OCI-LY7 (cell line): ENCODE measurements at regions not wholly inside any gene's neighbourhood (a gene's known extent, or its start where the extent isn't known, plus 50 kb on each side); places are given as distances from the start of the nearest gene placed in this dataset.

ENCODE experiments used
- BruUV-seq: library from RNA; stranded (reverse); fragments of 400-500 nt; replicated peaks from 2 replicates; lab custom pipeline; 2021; lab: Mats Ljungman, UMichigan
- CTCF ChIA-PET: fragments of 300-600 bp; sonication (Branson Sonifier 250); formaldehyde crosslinking; loops from one replicate; lab custom pipeline; 2022; ENCODE audit warnings: antibody characterized with exemption; ENCODE audit not compliant: unreplicated experiment; lab: Charles Lee
- POLR2A ChIA-PET: fragments of 300-600 bp; sonication (Branson Sonifier 250); formaldehyde crosslinking; loops from one replicate; lab custom pipeline; 2022; ENCODE audit warnings: antibody characterized with exemption; lab: Charles Lee
- DNase-seq: peaks from one replicate; pipeline ENCODE4 v3.0.0-alpha.2; 2015; ENCODE audit warnings: low spot score
- H2AFZ ChIP-seq: fragments of 200-600 bp; sonication (generic), shearing (Covaris generic); 2 replicates; pipeline ENCODE4 v1.6.1; 2014; ENCODE audit warnings: mild to moderate bottlenecking, antibody characterized with exemption, low read length, moderate library complexity
- H3K27ac ChIP-seq: fragments of 200-600 bp; sonication (generic); 2 replicates; pipeline ENCODE4 v1.5.1; 2014; ENCODE audit warnings: mixed run types, low read depth, mild to moderate bottlenecking, moderate library complexity, low read length, inconsistent platforms; ENCODE audit not compliant: poor library complexity, severe bottlenecking
- H3K36me3 ChIP-seq: fragments of 200-600 bp; sonication (generic); 2 replicates; pipeline ENCODE4 v1.6.1; 2014; ENCODE audit warnings: mild to moderate bottlenecking, antibody characterized with exemption, low read length, moderate library complexity, mixed read lengths; ENCODE audit not compliant: insufficient read depth
- H3K4me1 ChIP-seq: fragments of 200-600 bp; sonication (generic); 2 replicates; pipeline ENCODE4 v1.5.1; 2014; ENCODE audit warnings: mild to moderate bottlenecking, low read length; ENCODE audit not compliant: insufficient read depth, poor library complexity, severe bottlenecking
- H3K4me2 ChIP-seq: fragments of 200-600 bp; sonication (generic); 2 replicates; pipeline ENCODE4 v1.6.1; 2014; ENCODE audit warnings: mild to moderate bottlenecking, low read length
- H3K4me3 ChIP-seq: fragments of 200-600 bp; sonication (generic); 2 replicates; pipeline ENCODE4 v1.5.1; 2014; ENCODE audit warnings: mild to moderate bottlenecking, low read depth, low read length; ENCODE audit not compliant: poor library complexity, severe bottlenecking
- H3K79me2 ChIP-seq: fragments of 200-600 bp; sonication (generic); 2 replicates; pipeline ENCODE4 v1.6.1; 2016; ENCODE audit warnings: low read depth, mild to moderate bottlenecking, low read length, moderate library complexity, mixed read lengths; ENCODE audit not compliant: insufficient read depth
- H3K9me2 ChIP-seq: fragments of 200-600 bp; sonication (generic); 2 replicates; pipeline ENCODE4 v1.6.1; 2016; ENCODE audit warnings: mild to moderate bottlenecking, low read length, mixed read lengths; ENCODE audit not compliant: insufficient read depth
- H3K9me3 ChIP-seq: fragments of 200-600 bp; sonication (generic); 2 replicates; pipeline ENCODE4 v1.6.1; 2014; ENCODE audit warnings: mild to moderate bottlenecking, mixed run types, low read length, mixed read lengths
- H4K20me1 ChIP-seq: fragments of 200-600 bp; sonication (generic); 2 replicates; pipeline ENCODE4 v1.6.1; 2014; ENCODE audit warnings: mild to moderate bottlenecking, antibody characterized with exemption, low read length, moderate library complexity, mixed read lengths; ENCODE audit not compliant: insufficient read depth
- EZH2phosphoT487 ChIP-seq: fragments of 200-600 bp; sonication (generic); IDR thresholded peaks from 2 replicates; pipeline ENCODE4 v1.6.1; 2018; ENCODE audit warnings: low read depth, borderline replicate concordance, mild to moderate bottlenecking, mixed run types, antibody characterized with exemption, low read length, moderate library complexity, mixed read lengths
- intact Hi-C: fragments of 100-400 bp; cut with micrococcal nuclease; formaldehyde crosslinking; loops from one replicate; pipeline ENCODE4 v1.10.0; 2022; ENCODE audit not compliant: unreplicated experiment
- TF ChIP-seq, protein P1 (sequence below): fragments of 200-600 bp; sonication (generic); conservative IDR thresholded peaks from 2 replicates; pipeline ENCODE4 v1.5.1; 2014; ENCODE audit warnings: mild to moderate bottlenecking, antibody characterized with exemption, low read length, moderate library complexity, mixed read lengths

DNA sequence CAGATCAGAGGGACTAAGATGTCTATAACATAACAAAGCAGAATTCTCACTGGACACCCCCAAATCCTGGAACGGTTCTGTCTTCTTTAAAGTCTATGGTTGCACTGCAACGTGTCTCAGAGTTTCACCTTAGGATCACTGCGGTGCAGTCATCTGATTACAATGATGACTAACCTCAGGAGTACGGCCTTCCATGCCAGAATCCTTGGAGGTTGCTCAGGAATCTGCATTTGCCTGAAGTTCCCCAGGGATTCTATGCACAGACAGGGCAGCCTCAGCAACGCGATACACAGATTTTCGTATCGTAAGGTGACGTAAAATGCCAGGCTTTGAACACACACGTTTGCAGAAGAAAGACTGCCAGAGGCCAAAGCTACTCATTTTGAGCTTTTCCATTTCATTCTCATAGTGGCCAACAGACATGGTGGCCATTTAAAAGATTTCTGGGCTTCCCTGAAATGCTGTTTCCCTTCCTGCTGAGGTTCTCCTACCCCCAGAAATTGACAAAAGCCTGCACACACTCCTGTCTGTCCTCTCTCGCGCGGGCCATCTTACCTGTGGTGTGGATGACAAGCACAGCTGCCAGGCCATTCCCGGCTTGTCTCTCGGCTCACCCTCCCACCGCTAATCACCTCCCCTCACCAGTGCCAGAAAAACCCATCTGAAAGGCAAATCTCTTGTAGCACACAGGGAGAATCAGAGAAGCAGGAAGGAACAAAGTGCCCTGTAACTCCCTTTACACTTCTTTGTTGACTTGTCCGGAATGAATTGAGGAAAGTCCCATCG, 148.8 kb downstream of the ACKR3 start:
- H3K4me1 ChIP-seq, result no peaks in the 10 kb centered on the region
- H3K4me3 ChIP-seq, result no peak overlapping the region
- DNase-seq, result no peak
- H3K27ac ChIP-seq, result no peak overlapping the region
- H3K4me2 ChIP-seq, result no peak overlapping the region
- H3K9me2 ChIP-seq, result no peaks in the 10 kb centered on the region
- no peaks in the 10 kb centered on the region for H3K36me3 ChIP-seq
- CTCF ChIA-PET, result interaction anchor here (0.5 kb wide), 1 partner anchor 373 kb away, joined by 3 read pairs; no protein-coding TSS in a partner anchor
- TF ChIP-seq, protein P1, sequence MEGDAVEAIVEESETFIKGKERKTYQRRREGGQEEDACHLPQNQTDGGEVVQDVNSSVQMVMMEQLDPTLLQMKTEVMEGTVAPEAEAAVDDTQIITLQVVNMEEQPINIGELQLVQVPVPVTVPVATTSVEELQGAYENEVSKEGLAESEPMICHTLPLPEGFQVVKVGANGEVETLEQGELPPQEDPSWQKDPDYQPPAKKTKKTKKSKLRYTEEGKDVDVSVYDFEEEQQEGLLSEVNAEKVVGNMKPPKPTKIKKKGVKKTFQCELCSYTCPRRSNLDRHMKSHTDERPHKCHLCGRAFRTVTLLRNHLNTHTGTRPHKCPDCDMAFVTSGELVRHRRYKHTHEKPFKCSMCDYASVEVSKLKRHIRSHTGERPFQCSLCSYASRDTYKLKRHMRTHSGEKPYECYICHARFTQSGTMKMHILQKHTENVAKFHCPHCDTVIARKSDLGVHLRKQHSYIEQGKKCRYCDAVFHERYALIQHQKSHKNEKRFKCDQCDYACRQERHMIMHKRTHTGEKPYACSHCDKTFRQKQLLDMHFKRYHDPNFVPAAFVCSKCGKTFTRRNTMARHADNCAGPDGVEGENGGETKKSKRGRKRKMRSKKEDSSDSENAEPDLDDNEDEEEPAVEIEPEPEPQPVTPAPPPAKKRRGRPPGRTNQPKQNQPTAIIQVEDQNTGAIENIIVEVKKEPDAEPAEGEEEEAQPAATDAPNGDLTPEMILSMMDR, result no peak
- no peak for TF ChIP-seq EZH2phosphoT487
- no peaks in the 10 kb centered on the region for H4K20me1 ChIP-seq
- no peaks in the 10 kb centered on the region for H3K79me2 ChIP-seq
- BruUV-seq, result no TSS peak
- H2AFZ ChIP-seq, result no peak overlapping the region
- POLR2A ChIA-PET, result no interaction called here
- H3K9me3 ChIP-seq, result no peaks in the 10 kb centered on the region
- intact Hi-C loops, result no loop called here

DNA sequence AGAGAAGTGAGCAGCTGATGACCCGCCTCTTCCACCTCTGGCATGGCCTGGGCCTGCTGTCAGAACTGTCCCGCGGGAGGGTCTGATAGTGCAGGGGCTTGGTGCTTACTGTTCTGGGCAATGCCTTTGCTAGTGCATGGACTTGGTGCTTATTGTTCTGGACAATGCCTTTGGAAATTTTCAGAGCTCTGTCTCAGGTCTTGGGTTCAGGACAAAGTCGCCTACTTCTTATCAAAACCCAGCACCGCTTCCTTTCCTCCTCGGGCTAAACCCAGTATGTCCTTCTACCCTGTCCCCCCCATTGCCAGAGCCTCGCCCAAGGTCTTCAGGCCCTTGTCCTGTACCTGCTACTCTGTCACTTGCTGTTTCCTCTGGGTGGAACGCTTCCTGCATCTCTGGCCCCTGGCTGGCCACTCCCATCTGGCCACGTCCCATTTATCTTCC, 149.6 kb downstream of the ACKR3 start:
- Histone ChIP-seq H4K20me1 (no peaks in the 10 kb centered on the region), H3K4me3 (no peak overlapping the region), H3K9me3 (no peaks in the 10 kb centered on the region), H3K4me2 (no peak overlapping the region), H3K79me2 (no peaks in the 10 kb centered on the region), H3K36me3 (no peaks in the 10 kb centered on the region), H3K9me2 (no peaks in the 10 kb centered on the region), H3K4me1 (no peaks in the 10 kb centered on the region), H2AFZ (no peak overlapping the region), H3K27ac (no peak overlapping the region)
- TF ChIP-seq, protein P1, result no peak
- TF ChIP-seq EZH2phosphoT487, result no peak
- intact Hi-C loops, result no loop called here
- POLR2A ChIA-PET, result no interaction called here
- DNase-seq, result no peak
- no TSS peak for BruUV-seq
- CTCF ChIA-PET, result no interaction called here

DNA sequence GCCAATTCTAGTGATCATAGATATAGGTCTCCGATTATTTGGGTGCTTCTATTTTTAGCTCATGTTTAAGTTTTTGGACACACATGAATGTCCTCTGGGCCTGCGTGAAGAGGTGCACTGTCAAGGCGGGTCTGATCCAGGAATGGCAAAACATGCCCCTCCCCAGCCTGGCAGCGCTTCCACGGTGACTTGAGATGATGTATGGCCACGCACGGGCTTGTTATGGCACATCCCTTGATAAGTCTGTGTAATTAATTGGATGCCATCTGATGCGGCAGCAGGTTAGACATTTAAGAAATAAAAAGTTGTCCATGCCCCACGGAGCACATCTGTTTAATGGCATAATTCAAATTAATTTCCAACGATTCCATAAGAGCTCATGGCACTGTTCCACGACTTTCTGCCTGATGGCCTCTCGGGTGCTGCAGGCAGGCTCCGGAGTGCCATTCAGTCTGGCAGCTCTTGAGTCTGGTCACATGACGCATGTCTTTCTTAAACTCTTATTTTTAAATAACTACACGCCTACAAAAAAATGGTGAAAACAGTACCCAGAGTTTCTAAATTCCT, 151.4 kb downstream of the ACKR3 start:
- Histone ChIP-seq H3K4me3 (no peak overlapping the region), H3K4me1 (no peaks in the 10 kb centered on the region), H3K4me2 (no peak overlapping the region), H2AFZ (no peak overlapping the region), H4K20me1 (no peaks in the 10 kb centered on the region), H3K9me3 (no peaks in the 10 kb centered on the region), H3K9me2 (no peaks in the 10 kb centered on the region), H3K36me3 (no peaks in the 10 kb centered on the region), H3K27ac (no peak overlapping the region), H3K79me2 (no peaks in the 10 kb centered on the region)
- ChIA-PET POLR2A (no interaction called here), CTCF (no interaction called here)
- intact Hi-C loops, result no loop called here
- DNase-seq, result no peak
- TF ChIP-seq EZH2phosphoT487, result no peak
- TF ChIP-seq, protein P1, result no peak
- BruUV-seq, result no TSS peak
